ENCODE measurements at regions not wholly inside any gene's neighbourhood (a gene's known extent, or its start where the extent isn't known, plus 50 kb on each side); places are given as distances from the start of the nearest gene placed in this dataset.

- no peak overlapping the region for H3K27ac Mint-ChIP-seq (ENCODE audit: unreplicated experiment)
- TF ChIP-seq, protein P1, sequence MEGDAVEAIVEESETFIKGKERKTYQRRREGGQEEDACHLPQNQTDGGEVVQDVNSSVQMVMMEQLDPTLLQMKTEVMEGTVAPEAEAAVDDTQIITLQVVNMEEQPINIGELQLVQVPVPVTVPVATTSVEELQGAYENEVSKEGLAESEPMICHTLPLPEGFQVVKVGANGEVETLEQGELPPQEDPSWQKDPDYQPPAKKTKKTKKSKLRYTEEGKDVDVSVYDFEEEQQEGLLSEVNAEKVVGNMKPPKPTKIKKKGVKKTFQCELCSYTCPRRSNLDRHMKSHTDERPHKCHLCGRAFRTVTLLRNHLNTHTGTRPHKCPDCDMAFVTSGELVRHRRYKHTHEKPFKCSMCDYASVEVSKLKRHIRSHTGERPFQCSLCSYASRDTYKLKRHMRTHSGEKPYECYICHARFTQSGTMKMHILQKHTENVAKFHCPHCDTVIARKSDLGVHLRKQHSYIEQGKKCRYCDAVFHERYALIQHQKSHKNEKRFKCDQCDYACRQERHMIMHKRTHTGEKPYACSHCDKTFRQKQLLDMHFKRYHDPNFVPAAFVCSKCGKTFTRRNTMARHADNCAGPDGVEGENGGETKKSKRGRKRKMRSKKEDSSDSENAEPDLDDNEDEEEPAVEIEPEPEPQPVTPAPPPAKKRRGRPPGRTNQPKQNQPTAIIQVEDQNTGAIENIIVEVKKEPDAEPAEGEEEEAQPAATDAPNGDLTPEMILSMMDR (IDR thresholded peaks at IDR 0.05; ENCODE audit: unreplicated experiment), result peak; percentile 84
Observed at GRCh38 chr6:53725791-53726575, 60.4 kb upstream of the KLHL31 start.

DNA sequence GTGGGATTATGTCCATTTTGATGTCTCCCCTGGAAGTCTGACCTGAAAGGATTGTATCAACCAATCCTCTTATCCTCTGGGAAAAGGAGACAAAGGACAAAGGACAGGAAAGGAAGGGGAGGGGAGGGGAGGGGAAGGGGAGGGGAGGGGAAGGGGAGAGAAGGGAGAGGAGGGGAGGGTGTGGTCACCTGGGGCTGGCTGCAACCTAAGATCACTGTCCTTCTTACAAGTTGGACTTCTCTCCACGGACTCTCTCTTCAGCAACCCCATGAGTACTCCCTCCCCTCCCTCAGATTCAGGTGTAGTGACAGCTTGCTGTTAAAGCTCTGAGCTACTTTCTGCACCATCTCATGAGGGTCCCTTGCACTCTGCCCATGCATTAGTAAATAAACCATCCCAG, 58.9 kb upstream of the KLHL31 start:
- Mint-ChIP-seq H3K4me1 (ENCODE audit: unreplicated experiment) (peaks cover 25% of the 10 kb centered on the region), H3K27me3 (ENCODE audit: unreplicated experiment) (peaks cover 4% of the 10 kb centered on the region), H3K27ac (ENCODE audit: unreplicated experiment) (no peak overlapping the region), H3K9me3 (ENCODE audit: unreplicated experiment) (no peaks in the 10 kb centered on the region), H3K4me3 (ENCODE audit: unreplicated experiment) (no peak overlapping the region), H3K36me3 (ENCODE audit: low read depth, unreplicated experiment) (no peaks in the 10 kb centered on the region)
- no peak for DNase-seq (ENCODE audit: low spot score)
- TF ChIP-seq, protein P1 (IDR thresholded peaks at IDR 0.05; ENCODE audit: unreplicated experiment), result no peak

More at GRCh38 chr6:53725791-53726575, 60.4 kb upstream of the KLHL31 start:
- no peaks in the 10 kb centered on the region for H3K9me3 Mint-ChIP-seq (ENCODE audit: unreplicated experiment)
- peaks cover 25% of the 10 kb centered on the region for H3K4me1 Mint-ChIP-seq (ENCODE audit: unreplicated experiment)
- H3K4me3 Mint-ChIP-seq (ENCODE audit: unreplicated experiment), result no peak overlapping the region
- no peaks in the 10 kb centered on the region for H3K36me3 Mint-ChIP-seq (ENCODE audit: low read depth, unreplicated experiment)
- H3K27me3 Mint-ChIP-seq (ENCODE audit: unreplicated experiment), result peaks cover 3% of the 10 kb centered on the region
- peak; percentile 88 for DNase-seq (ENCODE audit: low spot score)

DNA sequence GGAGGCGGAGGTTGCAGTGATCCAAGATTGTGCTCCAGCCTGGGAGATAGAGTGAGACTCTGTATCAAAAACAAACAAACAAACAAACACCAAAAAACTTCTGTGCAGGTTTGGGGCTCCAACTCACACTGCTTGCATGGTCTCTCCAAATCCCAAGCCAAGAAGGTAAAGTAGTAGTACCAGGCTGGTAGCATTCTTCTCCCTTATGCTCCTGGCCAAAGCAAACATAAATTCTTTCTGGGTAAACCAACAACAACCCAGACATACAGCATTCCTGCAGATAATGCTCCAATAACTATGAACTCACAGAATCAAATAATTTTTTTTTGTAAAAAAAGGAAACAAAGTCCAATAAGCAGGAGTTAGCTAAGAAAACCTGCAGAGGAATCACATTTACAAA, 57.8 kb upstream of the KLHL31 start:
- Mint-ChIP-seq H3K36me3 (ENCODE audit: low read depth, unreplicated experiment) (no peaks in the 10 kb centered on the region), H3K27me3 (ENCODE audit: unreplicated experiment) (peaks cover 4% of the 10 kb centered on the region)

GRCh38 chr6:53721766-53722165, 56.2 kb upstream of the KLHL31 start:
- Mint-ChIP-seq H3K4me1 (ENCODE audit: unreplicated experiment) (peaks cover 25% of the 10 kb centered on the region), H3K27ac (ENCODE audit: unreplicated experiment) (no peak overlapping the region), H3K9me3 (ENCODE audit: unreplicated experiment) (no peaks in the 10 kb centered on the region), H3K4me3 (ENCODE audit: unreplicated experiment) (no peak overlapping the region), H3K27me3 (ENCODE audit: unreplicated experiment) (peaks cover 1% of the 10 kb centered on the region), H3K36me3 (ENCODE audit: low read depth, unreplicated experiment) (no peaks in the 10 kb centered on the region)
- DNase-seq (ENCODE audit: low spot score), result no peak
- TF ChIP-seq, protein P1 (IDR thresholded peaks at IDR 0.05; ENCODE audit: unreplicated experiment), result no peak

More for the DNA sequence above, 57.8 kb upstream of the KLHL31 start:
- TF ChIP-seq, protein P1 (IDR thresholded peaks at IDR 0.05; ENCODE audit: unreplicated experiment), result no peak
- H3K9me3 Mint-ChIP-seq (ENCODE audit: unreplicated experiment), result no peaks in the 10 kb centered on the region
- DNase-seq (ENCODE audit: low spot score), result no peak
- no peak overlapping the region for H3K27ac Mint-ChIP-seq (ENCODE audit: unreplicated experiment)
- H3K4me1 Mint-ChIP-seq (ENCODE audit: unreplicated experiment), result peaks cover 25% of the 10 kb centered on the region
- no peak overlapping the region for H3K4me3 Mint-ChIP-seq (ENCODE audit: unreplicated experiment)
